KMS-11 (cell line): ENCODE measurements at regions not wholly inside any gene's neighbourhood (a gene's known extent, or its start where the extent isn't known, plus 50 kb on each side); places are given as distances from the start of the nearest gene placed in this dataset.

Experiments used
- H2AFZ ChIP-seq: fragments of 200-600 bp; sonication (generic); 2 replicates; pipeline ENCODE4 v1.6.1; 2016; ENCODE audit warnings: antibody characterized with exemption, mixed run types, low read depth
- H3K27ac ChIP-seq: fragments of 200-600 bp; sonication (generic); 2 replicates; pipeline ENCODE4 v1.6.1; 2016; ENCODE audit warnings: mild to moderate bottlenecking, mixed run types
- H3K27me3 ChIP-seq: fragments of 200-600 bp; sonication (generic); 2 replicates; pipeline ENCODE4 v1.6.1; 2017; ENCODE audit warnings: mild to moderate bottlenecking, low read depth, mixed run types, moderate library complexity; ENCODE audit not compliant: insufficient read depth
- H3K36me3 ChIP-seq: fragments of 200-600 bp; sonication (generic); 2 replicates; pipeline ENCODE4 v1.6.1; 2017; ENCODE audit warnings: mild to moderate bottlenecking, mixed run types; ENCODE audit not compliant: insufficient read depth
- H3K4me1 ChIP-seq: fragments of 200-600 bp; sonication (generic); 2 replicates; pipeline ENCODE4 v1.6.1; 2016; ENCODE audit warnings: mild to moderate bottlenecking, low read depth, mixed run types; ENCODE audit not compliant: poor library complexity, severe bottlenecking
- H3K4me2 ChIP-seq: fragments of 200-600 bp; sonication (generic); 2 replicates; pipeline ENCODE4 v1.7.0; 2016; ENCODE audit warnings: mild to moderate bottlenecking, mixed run types
- H3K4me3 ChIP-seq: fragments of 200-600 bp; sonication (generic); IDR thresholded peaks from 2 replicates; pipeline ENCODE4 v1.6.1; 2017; ENCODE audit warnings: low read depth, low read length, mixed read lengths; ENCODE audit not compliant: insufficient read depth
- H3K79me2 ChIP-seq: fragments of 200-600 bp; sonication (generic); 2 replicates; pipeline ENCODE4 v1.6.1; 2016; ENCODE audit warnings: low read depth, mixed run types; ENCODE audit not compliant: insufficient read depth
- H3K9ac ChIP-seq: fragments of 200-600 bp; sonication (generic); 2 replicates; pipeline ENCODE4 v1.6.1; 2016; ENCODE audit warnings: mild to moderate bottlenecking, mixed run types
- H4K20me1 ChIP-seq: fragments of 200-600 bp; sonication (generic); 2 replicates; pipeline ENCODE4 v1.6.1; 2016; ENCODE audit warnings: mild to moderate bottlenecking, mixed run types; ENCODE audit not compliant: insufficient read depth
- TF ChIP-seq, protein P1 (sequence below): fragments of 200-600 bp; sonication (generic); conservative IDR thresholded peaks from 2 replicates; pipeline ENCODE4 v1.6.1; 2017; ENCODE audit warnings: low read depth, mild to moderate bottlenecking, antibody characterized with exemption, low read length, moderate library complexity, mixed read lengths

DNA sequence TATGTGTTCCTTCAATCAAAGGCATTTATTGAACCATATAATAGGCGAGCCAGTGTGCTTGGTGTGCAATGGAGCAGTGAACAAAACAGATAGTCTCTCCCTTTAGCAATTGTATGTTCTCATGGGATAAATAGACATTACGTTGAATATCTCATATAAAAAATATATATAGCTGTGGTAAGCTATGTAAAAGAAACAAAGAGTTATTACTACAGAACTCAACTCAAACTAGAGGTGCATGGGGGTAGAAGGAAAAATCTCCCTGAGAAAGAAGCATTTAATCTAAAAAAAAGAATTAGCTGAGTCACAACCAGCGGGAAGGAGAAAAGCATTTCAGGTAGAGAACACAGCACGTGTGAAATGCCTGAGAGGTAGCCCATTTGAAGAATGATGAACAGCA is 919.3 kb downstream of the CDH11 start:
- no peaks in the 10 kb centered on the region for H3K27me3 ChIP-seq
- H3K79me2 ChIP-seq: no peaks in the 10 kb centered on the region
- H3K4me1 ChIP-seq: no peaks in the 10 kb centered on the region
- TF ChIP-seq, protein P1, sequence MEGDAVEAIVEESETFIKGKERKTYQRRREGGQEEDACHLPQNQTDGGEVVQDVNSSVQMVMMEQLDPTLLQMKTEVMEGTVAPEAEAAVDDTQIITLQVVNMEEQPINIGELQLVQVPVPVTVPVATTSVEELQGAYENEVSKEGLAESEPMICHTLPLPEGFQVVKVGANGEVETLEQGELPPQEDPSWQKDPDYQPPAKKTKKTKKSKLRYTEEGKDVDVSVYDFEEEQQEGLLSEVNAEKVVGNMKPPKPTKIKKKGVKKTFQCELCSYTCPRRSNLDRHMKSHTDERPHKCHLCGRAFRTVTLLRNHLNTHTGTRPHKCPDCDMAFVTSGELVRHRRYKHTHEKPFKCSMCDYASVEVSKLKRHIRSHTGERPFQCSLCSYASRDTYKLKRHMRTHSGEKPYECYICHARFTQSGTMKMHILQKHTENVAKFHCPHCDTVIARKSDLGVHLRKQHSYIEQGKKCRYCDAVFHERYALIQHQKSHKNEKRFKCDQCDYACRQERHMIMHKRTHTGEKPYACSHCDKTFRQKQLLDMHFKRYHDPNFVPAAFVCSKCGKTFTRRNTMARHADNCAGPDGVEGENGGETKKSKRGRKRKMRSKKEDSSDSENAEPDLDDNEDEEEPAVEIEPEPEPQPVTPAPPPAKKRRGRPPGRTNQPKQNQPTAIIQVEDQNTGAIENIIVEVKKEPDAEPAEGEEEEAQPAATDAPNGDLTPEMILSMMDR: no peak
- no peak overlapping the region for H3K27ac ChIP-seq
- H3K4me3 ChIP-seq: no peak overlapping the region
- H4K20me1 ChIP-seq: no peaks in the 10 kb centered on the region
- no peaks in the 10 kb centered on the region for H3K36me3 ChIP-seq
- no peak overlapping the region for H3K4me2 ChIP-seq
- no peak overlapping the region for H2AFZ ChIP-seq
- no peak overlapping the region for H3K9ac ChIP-seq

DNA sequence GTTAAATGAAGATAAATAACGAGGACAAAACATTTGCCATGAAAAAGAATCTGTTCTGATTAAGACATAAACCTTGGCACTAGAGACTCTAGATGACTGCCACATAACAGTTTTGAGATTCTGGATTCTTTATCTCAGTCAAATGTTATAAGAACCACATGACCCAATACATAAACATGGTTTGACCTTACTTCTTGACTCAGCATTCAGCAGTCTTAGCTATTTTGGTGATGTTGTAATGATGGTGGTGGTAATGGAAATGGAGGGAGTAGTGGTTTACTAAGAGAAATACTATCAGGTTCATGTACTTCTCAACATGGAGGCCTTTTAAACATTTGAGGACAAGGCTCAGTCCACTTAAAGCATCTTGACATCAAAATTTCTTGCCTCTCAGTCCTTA is 925.4 kb downstream of the CDH11 start:
- Histone ChIP-seq H3K9ac (no peak overlapping the region), H3K4me3 (no peak overlapping the region), H3K27ac (no peak overlapping the region), H2AFZ (no peak overlapping the region), H3K4me2 (no peak overlapping the region), H3K79me2 (no peaks in the 10 kb centered on the region), H3K4me1 (no peaks in the 10 kb centered on the region), H3K27me3 (no peaks in the 10 kb centered on the region), H3K36me3 (no peaks in the 10 kb centered on the region), H4K20me1 (no peaks in the 10 kb centered on the region)
- TF ChIP-seq, protein P1: no peak

DNA sequence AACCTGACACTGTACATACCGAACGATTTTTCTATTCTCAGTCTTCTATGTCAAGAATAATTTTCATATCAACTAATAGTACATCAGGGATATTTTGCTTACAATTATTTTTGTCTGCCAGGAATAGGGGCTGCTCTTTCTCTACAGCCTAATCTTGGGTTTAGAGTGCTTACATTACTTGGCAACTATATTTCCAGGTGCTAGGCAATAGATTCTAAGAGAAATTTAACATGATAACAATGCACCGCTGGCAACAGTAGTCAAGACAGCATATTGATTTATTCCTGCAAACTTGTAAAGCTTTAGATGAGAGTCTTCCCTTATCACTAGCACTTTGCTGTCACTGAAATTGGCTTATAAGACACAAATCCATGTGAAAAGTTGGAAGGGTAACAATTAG is 935.9 kb downstream of the CDH11 start:
- no peak overlapping the region for H3K4me2 ChIP-seq
- TF ChIP-seq, protein P1: no peak
- no peak overlapping the region for H3K9ac ChIP-seq
- no peaks in the 10 kb centered on the region for H3K36me3 ChIP-seq
- H3K27me3 ChIP-seq: no peaks in the 10 kb centered on the region
- no peak overlapping the region for H2AFZ ChIP-seq
- no peak overlapping the region for H3K4me3 ChIP-seq
- no peaks in the 10 kb centered on the region for H3K4me1 ChIP-seq
- no peak overlapping the region for H3K27ac ChIP-seq
- no peaks in the 10 kb centered on the region for H4K20me1 ChIP-seq
- no peaks in the 10 kb centered on the region for H3K79me2 ChIP-seq

DNA sequence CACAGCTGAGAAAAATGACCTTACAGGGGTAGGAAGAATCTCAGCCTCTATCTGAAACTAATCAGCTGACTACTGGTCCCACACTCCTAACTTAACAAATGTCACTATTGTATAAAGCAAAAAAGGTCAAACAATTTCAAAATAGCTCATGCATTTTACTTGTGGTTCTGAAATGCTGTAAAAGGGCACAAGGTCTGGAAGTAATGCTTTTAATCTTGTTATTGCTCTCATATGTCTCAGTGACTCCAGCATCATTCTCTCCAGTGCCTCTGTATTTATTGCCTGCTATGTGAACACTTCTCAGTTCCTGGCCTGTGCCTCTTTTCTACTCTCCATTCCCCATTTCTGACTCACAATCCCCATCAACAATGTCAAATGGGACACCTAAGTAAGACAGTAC is 937.7 kb downstream of the CDH11 start:
- no peak overlapping the region for H2AFZ ChIP-seq
- no peaks in the 10 kb centered on the region for H3K4me1 ChIP-seq
- H3K27ac ChIP-seq: no peak overlapping the region
- no peaks in the 10 kb centered on the region for H3K79me2 ChIP-seq
- H3K4me2 ChIP-seq: no peak overlapping the region
- TF ChIP-seq, protein P1: no peak
- no peak overlapping the region for H3K9ac ChIP-seq
- H3K4me3 ChIP-seq: no peak overlapping the region
- no peaks in the 10 kb centered on the region for H4K20me1 ChIP-seq
- H3K27me3 ChIP-seq: no peaks in the 10 kb centered on the region
- no peaks in the 10 kb centered on the region for H3K36me3 ChIP-seq

DNA sequence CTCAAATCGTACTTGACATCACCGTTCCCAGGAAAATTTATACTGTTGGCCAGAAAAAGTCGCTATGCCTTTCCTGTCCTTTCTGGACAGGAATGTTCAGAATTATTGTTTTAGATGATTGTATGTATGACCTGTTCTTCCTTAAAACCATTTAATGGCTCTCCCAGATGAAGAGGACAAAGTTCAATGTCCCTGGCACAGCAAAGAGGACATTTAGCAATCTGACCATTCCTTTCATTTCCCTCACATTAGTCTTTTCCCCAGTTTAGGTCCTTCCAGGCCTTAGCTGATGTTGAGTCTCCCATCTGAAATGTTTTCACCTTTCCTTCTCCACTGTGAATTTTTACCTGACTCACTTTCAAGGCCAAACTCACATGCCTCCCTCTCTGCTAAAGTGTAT is 938.9 kb downstream of the CDH11 start:
- no peak overlapping the region for H3K4me2 ChIP-seq
- no peak overlapping the region for H2AFZ ChIP-seq
- H3K9ac ChIP-seq: no peak overlapping the region
- TF ChIP-seq, protein P1: no peak
- no peaks in the 10 kb centered on the region for H4K20me1 ChIP-seq
- no peaks in the 10 kb centered on the region for H3K36me3 ChIP-seq
- H3K79me2 ChIP-seq: no peaks in the 10 kb centered on the region
- no peaks in the 10 kb centered on the region for H3K27me3 ChIP-seq
- no peaks in the 10 kb centered on the region for H3K4me1 ChIP-seq
- H3K27ac ChIP-seq: no peak overlapping the region
- H3K4me3 ChIP-seq: no peak overlapping the region
